VCaP (cell line): ENCODE measurements at regions not wholly inside any gene's neighbourhood (a gene's known extent, or its start where the extent isn't known, plus 50 kb on each side); places are given as distances from the start of the nearest gene placed in this dataset.

Experiments used
- H3K27ac ChIP-seq: fragments of 450-650 bp; 2 replicates; pipeline ENCODE4 v1.5.1; 2017
- CTCF ChIP-seq: fragments of 450-650 bp; conservative IDR thresholded peaks from 2 replicates; pipeline ENCODE4 v1.5.1; 2017; ENCODE audit warnings: mild to moderate bottlenecking, moderate library complexity

- H3K27ac ChIP-seq: no peak overlapping the region
- TF ChIP-seq CTCF: no peak
These were observed 57.8 kb upstream of the GDF10 start for GRCh38 chr10:47241946-47242867.

- H3K27ac ChIP-seq: no peak overlapping the region
- TF ChIP-seq CTCF: no peak
These were observed 56.6 kb upstream of the GDF10 start for GRCh38 chr10:47243356-47243755.

- TF ChIP-seq CTCF: no peak
- no peak overlapping the region for H3K27ac ChIP-seq
These were observed 56.2 kb upstream of the GDF10 start for GRCh38 chr10:47243791-47244190.

- TF ChIP-seq CTCF: no peak
- H3K27ac ChIP-seq: no peak overlapping the region
These were observed 55.2 kb upstream of the GDF10 start for GRCh38 chr10:47244560-47245500.

- TF ChIP-seq CTCF: no peak
- no peak overlapping the region for H3K27ac ChIP-seq
These were observed 54.2 kb upstream of the GDF10 start for GRCh38 chr10:47245731-47246350.

GRCh38 chr10:47246406-47247147 lies 53.4 kb upstream of the GDF10 start:
- no peak overlapping the region for H3K27ac ChIP-seq
- TF ChIP-seq CTCF: no peak
